Neural cell (in vitro differentiated cells): ENCODE measurements at regions not wholly inside any gene's neighbourhood (a gene's known extent, or its start where the extent isn't known, plus 50 kb on each side); places are given as distances from the start of the nearest gene placed in this dataset.
"Not testable (repeated sequence)": the region's sequence is repeated elsewhere in the genome, so short reads cannot be mapped to it uniquely, and the experiment has no call there.

Experiments used
- H2AFZ ChIP-seq: fragments of 200-600, 300-800 bp; sonication (generic), shearing (Covaris generic); 2 replicates; pipeline ENCODE4 v1.6.0; 2014; ENCODE audit warnings: low read depth, mild to moderate bottlenecking, antibody characterized with exemption, low read length, moderate library complexity
- H3F3A ChIP-seq: fragments of 200-600 bp; shearing (Covaris generic); 2 replicates; pipeline ENCODE4 v1.6.1; 2016; ENCODE audit warnings: mild to moderate bottlenecking, moderate library complexity, mixed read lengths, antibody characterized with exemption, low read length; ENCODE audit not compliant: insufficient read depth, poor library complexity, severe bottlenecking
- H3K27ac ChIP-seq: fragments of 200-600, 300-800 bp; sonication (generic), shearing (Covaris generic); 2 replicates; pipeline ENCODE4 v1.5.1; 2014; ENCODE audit warnings: mild to moderate bottlenecking, low read length, moderate library complexity
- H3K27me3 ChIP-seq: fragments of 300-800, 200-600 bp; sonication (generic), shearing (Covaris generic); 2 replicates; pipeline ENCODE4 v1.6.0; 2014; ENCODE audit warnings: mild to moderate bottlenecking, low read depth, low read length, moderate library complexity; ENCODE audit not compliant: insufficient read depth
- H3K36me3 ChIP-seq: fragments of 300-800, 200-600 bp; sonication (generic), shearing (Covaris generic); 2 replicates; pipeline ENCODE4 v1.5.1; 2014; ENCODE audit warnings: mild to moderate bottlenecking, antibody characterized with exemption, low read length, moderate library complexity; ENCODE audit not compliant: insufficient read depth
- H3K4me2 ChIP-seq: fragments of 300-800, 200-600 bp; sonication (generic), shearing (Covaris generic); 2 replicates; pipeline ENCODE4 v1.6.0; 2014; ENCODE audit warnings: mild to moderate bottlenecking, low read length
- H3K4me3 ChIP-seq: fragments of 300-800, 200-600 bp; sonication (generic), shearing (Covaris generic); 2 replicates; pipeline ENCODE4 v1.5.1; 2014; ENCODE audit warnings: mild to moderate bottlenecking, low read length, moderate library complexity
- H3K79me2 ChIP-seq: fragments of 200-600 bp; shearing (Covaris generic); replicated peaks from 2 replicates; pipeline ENCODE4 v1.6.0; 2014; ENCODE audit warnings: mild to moderate bottlenecking, low read length, moderate library complexity; ENCODE audit not compliant: insufficient read depth
- H3K9ac ChIP-seq: fragments of 300-800, 200-600 bp; sonication (generic), shearing (Covaris generic); 2 replicates; pipeline ENCODE4 v1.6.1; 2016; ENCODE audit warnings: mild to moderate bottlenecking, low read length, mixed read lengths
- H3K9me2 ChIP-seq: fragments of 200-600 bp; shearing (Covaris generic); 2 replicates; pipeline ENCODE4 v1.6.1; 2016; ENCODE audit warnings: mild to moderate bottlenecking, low read length, mixed read lengths; ENCODE audit not compliant: insufficient read depth
- H3K9me3 ChIP-seq: fragments of 200-600, 300-800 bp; sonication (generic), shearing (Covaris generic); 2 replicates; pipeline ENCODE4 v1.6.1; 2016; ENCODE audit warnings: mild to moderate bottlenecking, mixed run types, low read length, moderate library complexity, mixed read lengths
- H4K20me1 ChIP-seq: fragments of 200-600 bp; shearing (Covaris generic); 2 replicates; pipeline ENCODE4 v1.6.1; 2016; ENCODE audit warnings: mild to moderate bottlenecking, mixed run types; ENCODE audit not compliant: insufficient read depth
- EP300 ChIP-seq: fragments of 450-650 bp; conservative IDR thresholded peaks from 2 replicates; pipeline ENCODE4 v1.6.1; 2014; ENCODE audit warnings: antibody characterized with exemption, mild to moderate bottlenecking, moderate library complexity; ENCODE audit not compliant: poor library complexity, severe bottlenecking
- EZH2 ChIP-seq: fragments of 200-600, 300-800 bp; shearing (Covaris generic), sonication (generic); IDR thresholded peaks from 2 replicates; pipeline ENCODE4 v1.6.1; 2014; ENCODE audit warnings: antibody characterized with exemption, low read length, borderline replicate concordance, mild to moderate bottlenecking; ENCODE audit not compliant: insufficient read depth, poor library complexity, severe bottlenecking
- MXI1 ChIP-seq: fragments of 450-650 bp; conservative IDR thresholded peaks from 2 replicates; pipeline ENCODE4 v1.6.1; 2014; ENCODE audit warnings: antibody characterized with exemption, mild to moderate bottlenecking; ENCODE audit not compliant: poor library complexity, severe bottlenecking
- POLR2AphosphoS5 ChIP-seq: IDR thresholded peaks from 2 replicates; pipeline ENCODE4 v1.6.1; 2012
- RAD21 ChIP-seq: fragments of 450-650 bp; conservative IDR thresholded peaks from 2 replicates; pipeline ENCODE4 v1.6.1; 2014; ENCODE audit warnings: antibody characterized with exemption, mild to moderate bottlenecking, moderate library complexity
- SMC3 ChIP-seq: fragments of 450-650 bp; conservative IDR thresholded peaks from 2 replicates; pipeline ENCODE4 v1.6.1; 2014; ENCODE audit warnings: antibody characterized with exemption, mild to moderate bottlenecking, moderate library complexity; ENCODE audit not compliant: poor library complexity
- TAF1 ChIP-seq: IDR thresholded peaks from 2 replicates; pipeline ENCODE4 v1.6.1; 2012; ENCODE audit warnings: low read depth
- TF ChIP-seq, protein P1 (sequence below): fragments of 450-650 bp; IDR thresholded peaks from 2 replicates; pipeline ENCODE4 v1.5.1; 2014; ENCODE audit warnings: antibody characterized with exemption, mild to moderate bottlenecking, moderate library complexity; ENCODE audit not compliant: poor library complexity, severe bottlenecking
- TF ChIP-seq, protein P2 (sequence below): IDR thresholded peaks from 2 replicates; pipeline ENCODE4 v1.6.1; 2012; ENCODE audit warnings: borderline replicate concordance

DNA sequence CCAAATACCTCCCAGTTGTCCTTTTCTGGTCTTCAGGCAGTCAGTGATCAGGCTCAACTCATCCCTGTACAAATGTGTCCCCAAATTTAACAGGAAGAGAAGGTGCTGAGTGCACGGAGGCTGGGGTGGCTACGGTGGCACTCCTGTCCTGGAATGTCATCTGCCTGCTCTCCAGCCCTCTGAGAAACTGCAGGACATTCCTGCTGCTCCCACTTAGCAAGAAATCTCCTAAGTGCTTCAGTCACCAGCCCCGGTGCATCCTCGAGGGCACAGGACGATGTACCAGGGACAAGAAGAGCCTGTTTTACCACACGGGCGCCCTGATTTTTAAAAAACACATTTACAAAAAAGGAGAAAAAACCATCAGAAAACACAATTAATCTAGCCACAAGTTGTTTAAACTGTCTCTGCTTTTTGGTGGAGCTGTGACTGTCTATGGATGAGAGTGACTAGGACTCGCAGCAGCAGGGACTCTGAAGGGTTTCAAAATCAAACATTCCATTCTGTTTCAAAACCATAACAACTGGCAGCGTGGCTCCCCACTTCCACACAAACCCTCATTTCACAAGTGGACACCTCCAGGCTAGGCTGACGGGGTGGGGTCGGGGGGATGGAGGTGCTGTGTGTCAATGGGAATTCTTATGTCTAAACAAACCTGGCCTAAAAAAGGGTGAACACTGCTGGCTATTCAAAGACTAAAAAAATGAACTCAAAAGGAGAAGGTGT is 65.3 kb upstream of the CNEP1R1 start:
- H3K9me3 ChIP-seq = no peaks in the 10 kb centered on the region
- no peaks in the 10 kb centered on the region for H3F3A ChIP-seq
- H3K4me2 ChIP-seq = no peak overlapping the region
- H3K9ac ChIP-seq = no peak overlapping the region
- no peaks in the 10 kb centered on the region for H3K36me3 ChIP-seq
- TF ChIP-seq EP300 (no peak), TAF1 (no peak), EZH2 (no peak), RAD21 (no peak), MXI1 (no peak), POLR2AphosphoS5 (no peak), SMC3 (no peak)
- TF ChIP-seq, protein P1, sequence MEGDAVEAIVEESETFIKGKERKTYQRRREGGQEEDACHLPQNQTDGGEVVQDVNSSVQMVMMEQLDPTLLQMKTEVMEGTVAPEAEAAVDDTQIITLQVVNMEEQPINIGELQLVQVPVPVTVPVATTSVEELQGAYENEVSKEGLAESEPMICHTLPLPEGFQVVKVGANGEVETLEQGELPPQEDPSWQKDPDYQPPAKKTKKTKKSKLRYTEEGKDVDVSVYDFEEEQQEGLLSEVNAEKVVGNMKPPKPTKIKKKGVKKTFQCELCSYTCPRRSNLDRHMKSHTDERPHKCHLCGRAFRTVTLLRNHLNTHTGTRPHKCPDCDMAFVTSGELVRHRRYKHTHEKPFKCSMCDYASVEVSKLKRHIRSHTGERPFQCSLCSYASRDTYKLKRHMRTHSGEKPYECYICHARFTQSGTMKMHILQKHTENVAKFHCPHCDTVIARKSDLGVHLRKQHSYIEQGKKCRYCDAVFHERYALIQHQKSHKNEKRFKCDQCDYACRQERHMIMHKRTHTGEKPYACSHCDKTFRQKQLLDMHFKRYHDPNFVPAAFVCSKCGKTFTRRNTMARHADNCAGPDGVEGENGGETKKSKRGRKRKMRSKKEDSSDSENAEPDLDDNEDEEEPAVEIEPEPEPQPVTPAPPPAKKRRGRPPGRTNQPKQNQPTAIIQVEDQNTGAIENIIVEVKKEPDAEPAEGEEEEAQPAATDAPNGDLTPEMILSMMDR = no peak
- TF ChIP-seq, protein P2, sequence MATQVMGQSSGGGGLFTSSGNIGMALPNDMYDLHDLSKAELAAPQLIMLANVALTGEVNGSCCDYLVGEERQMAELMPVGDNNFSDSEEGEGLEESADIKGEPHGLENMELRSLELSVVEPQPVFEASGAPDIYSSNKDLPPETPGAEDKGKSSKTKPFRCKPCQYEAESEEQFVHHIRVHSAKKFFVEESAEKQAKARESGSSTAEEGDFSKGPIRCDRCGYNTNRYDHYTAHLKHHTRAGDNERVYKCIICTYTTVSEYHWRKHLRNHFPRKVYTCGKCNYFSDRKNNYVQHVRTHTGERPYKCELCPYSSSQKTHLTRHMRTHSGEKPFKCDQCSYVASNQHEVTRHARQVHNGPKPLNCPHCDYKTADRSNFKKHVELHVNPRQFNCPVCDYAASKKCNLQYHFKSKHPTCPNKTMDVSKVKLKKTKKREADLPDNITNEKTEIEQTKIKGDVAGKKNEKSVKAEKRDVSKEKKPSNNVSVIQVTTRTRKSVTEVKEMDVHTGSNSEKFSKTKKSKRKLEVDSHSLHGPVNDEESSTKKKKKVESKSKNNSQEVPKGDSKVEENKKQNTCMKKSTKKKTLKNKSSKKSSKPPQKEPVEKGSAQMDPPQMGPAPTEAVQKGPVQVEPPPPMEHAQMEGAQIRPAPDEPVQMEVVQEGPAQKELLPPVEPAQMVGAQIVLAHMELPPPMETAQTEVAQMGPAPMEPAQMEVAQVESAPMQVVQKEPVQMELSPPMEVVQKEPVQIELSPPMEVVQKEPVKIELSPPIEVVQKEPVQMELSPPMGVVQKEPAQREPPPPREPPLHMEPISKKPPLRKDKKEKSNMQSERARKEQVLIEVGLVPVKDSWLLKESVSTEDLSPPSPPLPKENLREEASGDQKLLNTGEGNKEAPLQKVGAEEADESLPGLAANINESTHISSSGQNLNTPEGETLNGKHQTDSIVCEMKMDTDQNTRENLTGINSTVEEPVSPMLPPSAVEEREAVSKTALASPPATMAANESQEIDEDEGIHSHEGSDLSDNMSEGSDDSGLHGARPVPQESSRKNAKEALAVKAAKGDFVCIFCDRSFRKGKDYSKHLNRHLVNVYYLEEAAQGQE = no peak
- no peaks in the 10 kb centered on the region for H3K9me2 ChIP-seq
- no peak overlapping the region for H2AFZ ChIP-seq
- H3K27me3 ChIP-seq = no peaks in the 10 kb centered on the region
- no peak overlapping the region for H3K4me3 ChIP-seq
- H4K20me1 ChIP-seq = no peaks in the 10 kb centered on the region
- no peaks in the 10 kb centered on the region for H3K79me2 ChIP-seq
- H3K27ac ChIP-seq = no peak overlapping the region

DNA sequence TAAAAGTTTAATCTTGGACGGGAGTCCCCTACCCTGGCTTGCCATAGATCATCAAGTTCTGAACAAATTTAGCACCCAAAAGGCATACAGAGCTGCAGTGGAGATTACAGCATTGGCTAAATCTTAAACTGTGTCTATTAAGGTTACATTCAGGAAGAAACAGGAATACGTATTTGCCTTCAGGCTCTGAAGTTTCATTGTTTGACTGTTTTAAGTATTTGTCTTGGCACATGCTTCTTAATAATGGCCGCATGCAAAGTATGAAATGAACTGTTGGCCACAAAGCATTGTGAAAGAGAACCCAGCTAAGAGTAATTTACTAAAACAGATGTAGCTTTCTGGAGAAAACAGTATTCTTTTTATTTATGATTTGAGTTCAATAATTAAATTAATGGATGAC is 63.9 kb upstream of the CNEP1R1 start:
- TF ChIP-seq, protein P2 = no peak
- no peak for TF ChIP-seq EP300
- TF ChIP-seq, protein P1 = no peak
- TF ChIP-seq SMC3 = no peak
- TF ChIP-seq MXI1 = no peak
- TF ChIP-seq TAF1 = no peak
- TF ChIP-seq POLR2AphosphoS5 = no peak
- no peak for TF ChIP-seq RAD21
- TF ChIP-seq EZH2 = no peak
- Histone ChIP-seq H3K79me2 (no peaks in the 10 kb centered on the region), H3K36me3 (no peaks in the 10 kb centered on the region), H3K9ac (no peak overlapping the region), H3K9me3 (no peaks in the 10 kb centered on the region), H2AFZ (no peak overlapping the region), H3K27ac (no peak overlapping the region), H3K4me2 (no peak overlapping the region), H3K9me2 (no peaks in the 10 kb centered on the region), H3K27me3 (no peaks in the 10 kb centered on the region), H3K4me3 (no peak overlapping the region), H3F3A (no peaks in the 10 kb centered on the region), H4K20me1 (no peaks in the 10 kb centered on the region)

DNA sequence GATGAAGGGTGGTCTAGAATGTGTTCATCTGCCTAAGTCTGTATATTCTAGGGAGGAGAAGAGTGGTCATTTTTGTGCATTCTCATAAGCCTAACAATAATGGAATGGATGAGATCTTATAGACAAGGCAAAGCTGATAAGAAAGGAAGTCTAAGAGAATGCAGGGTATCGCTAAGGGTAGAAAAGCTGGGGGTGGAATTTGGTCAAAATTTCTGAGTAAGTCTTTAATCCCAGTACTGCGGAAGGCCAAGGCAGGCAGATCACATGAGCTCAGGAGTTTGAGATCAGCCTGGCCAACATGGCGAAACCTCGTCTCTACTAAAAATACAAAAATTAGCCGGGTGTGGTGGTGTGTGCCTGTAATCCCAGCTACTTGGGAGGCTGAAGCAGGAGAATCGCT is 62.5 kb upstream of the CNEP1R1 start:
- H3K79me2 ChIP-seq, H3K4me2 ChIP-seq, H3K27ac ChIP-seq, H3K36me3 ChIP-seq, H3K27me3 ChIP-seq, H3K4me3 ChIP-seq, H2AFZ ChIP-seq, H3K9ac ChIP-seq, H4K20me1 ChIP-seq, H3F3A ChIP-seq, H3K9me3 ChIP-seq, H3K9me2 ChIP-seq: not testable (repeated sequence)
